ENCODE measurements at regions not wholly inside any gene's neighbourhood (a gene's known extent, or its start where the extent isn't known, plus 50 kb on each side); places are given as distances from the start of the nearest gene placed in this dataset.

DNA sequence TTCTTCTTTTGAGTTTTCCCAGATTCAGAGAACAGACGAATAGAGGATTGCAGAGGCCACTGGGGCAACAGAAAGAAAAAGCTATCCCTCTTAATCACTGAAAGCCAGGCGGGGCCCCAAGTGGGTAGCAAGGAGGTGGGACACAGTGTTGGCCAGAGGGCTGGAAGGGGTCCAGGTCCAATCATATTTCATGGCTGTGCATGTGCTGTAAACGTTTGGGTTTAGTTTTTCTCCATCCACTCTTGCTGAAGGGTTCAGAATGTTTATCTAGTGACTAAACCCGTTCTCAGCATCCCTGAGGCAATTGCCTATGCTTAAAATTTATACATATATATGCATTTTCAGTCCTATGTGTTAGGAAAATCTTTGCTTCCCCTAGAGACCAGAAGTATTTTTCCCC is 99.4 kb upstream of the EPHA4 start:
- no peak for TF ChIP-seq EZH2 (IDR thresholded peaks at IDR 0.05; ENCODE audit: insufficient read depth, poor library complexity, severe bottlenecking)
- no peak for TF ChIP-seq EZH2phosphoT487 (IDR thresholded peaks at IDR 0.05; ENCODE audit: insufficient read depth, low read depth)
